ENCODE measurements at regions not wholly inside any gene's neighbourhood (a gene's known extent, or its start where the extent isn't known, plus 50 kb on each side); places are given as distances from the start of the nearest gene placed in this dataset.

- TF ChIP-seq CTCF (IDR thresholded peaks at IDR 0.05) (no peak), CBFB (CRISPR knock-in tag; IDR thresholded peaks at IDR 0.05; ENCODE audit: low read depth) (no peak)
Measured at GRCh38 chr4:12963291-12963690, 520.8 kb downstream of the RAB28 start.
